Hepatocyte (in vitro differentiated cells): ENCODE measurements at regions not wholly inside any gene's neighbourhood (a gene's known extent, or its start where the extent isn't known, plus 50 kb on each side); places are given as distances from the start of the nearest gene placed in this dataset.

Experiments used
- DNase-seq: peaks from one replicate; pipeline ENCODE4 v3.0.0-alpha.2; 2016; ENCODE audit warnings: low spot score
- H2AFZ ChIP-seq: fragments of 200-600 bp; sonication (generic); 2 replicates; pipeline ENCODE4 v1.6.0; 2016; ENCODE audit warnings: antibody characterized with exemption, mild to moderate bottlenecking
- H3K27ac ChIP-seq: fragments of 200-600 bp; sonication (generic); 2 replicates; pipeline ENCODE4 v1.5.1; 2016; ENCODE audit warnings: mild to moderate bottlenecking
- H3K27me3 ChIP-seq: fragments of 200-600 bp; sonication (generic); 2 replicates; pipeline ENCODE4 v1.6.1; 2016
- H3K36me3 ChIP-seq: fragments of 200-600 bp; sonication (generic); replicated peaks from 2 replicates; pipeline ENCODE4 v1.5.1; 2016; ENCODE audit warnings: low read depth; ENCODE audit not compliant: insufficient read depth
- H3K4me1 ChIP-seq: fragments of 200-600 bp; sonication (generic); 2 replicates; pipeline ENCODE4 v1.5.1; 2016; ENCODE audit warnings: mild to moderate bottlenecking, moderate library complexity; ENCODE audit not compliant: insufficient read depth
- H3K4me2 ChIP-seq: fragments of 200-600 bp; sonication (generic); 2 replicates; pipeline ENCODE4 v1.6.0; 2016
- H3K4me3 ChIP-seq: fragments of 200-600 bp; sonication (generic); 2 replicates; pipeline ENCODE4 v1.5.1; 2016; ENCODE audit warnings: mild to moderate bottlenecking
- H3K79me2 ChIP-seq: fragments of 200-600 bp; sonication (generic); 2 replicates; pipeline ENCODE4 v1.6.0; 2017; ENCODE audit warnings: mild to moderate bottlenecking
- H3K9me2 ChIP-seq: fragments of 200-600 bp; sonication (generic); replicated peaks from 2 replicates; pipeline ENCODE4 v1.6.0; 2017; ENCODE audit warnings: mild to moderate bottlenecking; ENCODE audit not compliant: insufficient read depth
- H3K9me3 ChIP-seq: fragments of 200-600 bp; sonication (generic); 2 replicates; pipeline ENCODE4 v1.5.1; 2016; ENCODE audit warnings: low read depth, mild to moderate bottlenecking
- H4K20me1 ChIP-seq: fragments of 200-600 bp; sonication (generic); 2 replicates; pipeline ENCODE4 v1.6.0; 2016; ENCODE audit warnings: mild to moderate bottlenecking; ENCODE audit not compliant: insufficient read depth, poor library complexity, severe bottlenecking
- CTCF ChIP-seq: fragments of 200-600 bp; sonication (generic); IDR thresholded peaks from 2 replicates; pipeline ENCODE4 v1.5.1; 2016; ENCODE audit warnings: antibody characterized with exemption, mild to moderate bottlenecking; ENCODE audit not compliant: poor library complexity
- EZH2 ChIP-seq: fragments of 200-600 bp; sonication (generic); IDR thresholded peaks from 2 replicates; pipeline ENCODE4 v1.6.1; 2016; ENCODE audit warnings: antibody characterized with exemption, mild to moderate bottlenecking, borderline replicate concordance
- EZH2phosphoT487 ChIP-seq: fragments of 200-600 bp; sonication (generic); IDR thresholded peaks from one replicate; pipeline ENCODE4 v1.6.1; 2018; ENCODE audit warnings: antibody characterized with exemption, mild to moderate bottlenecking, low read depth, moderate library complexity; ENCODE audit not compliant: unreplicated experiment, severe bottlenecking
- WGBS: methylation state at CpG from one replicate; pipeline ENCODE4 v1.1.6; 2016; ENCODE audit warnings: low lambda C conversion rate; ENCODE audit errors: missing lambda C conversion rate; 5-methylcytosine and 5-hydroxymethylcytosine counted together

- Histone ChIP-seq H4K20me1 (no peaks in the 10 kb centered on the region), H3K9me2 (no peaks in the 10 kb centered on the region), H2AFZ (no peak overlapping the region), H3K79me2 (no peaks in the 10 kb centered on the region), H3K27ac (no peak overlapping the region), H3K4me1 (no peaks in the 10 kb centered on the region), H3K4me3 (no peak overlapping the region), H3K36me3 (no peaks in the 10 kb centered on the region), H3K9me3 (no peaks in the 10 kb centered on the region), H3K4me2 (no peak overlapping the region), H3K27me3 (no peaks in the 10 kb centered on the region)
- no peak for DNase-seq
- TF ChIP-seq EZH2phosphoT487 (no peak), CTCF (no peak), EZH2 (no peak)
- 80% methylated on average over 6 of the region's 6 CpGs for WGBS
These were observed 137.6 kb downstream of the COPS8 start for GRCh38 chr2:237223201-237223861.

GRCh38 chr2:237227190-237227589, 141.5 kb downstream of the COPS8 start:
- Histone ChIP-seq H3K27me3 (no peaks in the 10 kb centered on the region), H3K79me2 (no peaks in the 10 kb centered on the region), H3K4me3 (no peak overlapping the region), H3K9me3 (no peaks in the 10 kb centered on the region), H2AFZ (no peak overlapping the region), H3K4me2 (no peak overlapping the region), H3K9me2 (no peaks in the 10 kb centered on the region), H3K36me3 (no peaks in the 10 kb centered on the region), H3K4me1 (no peaks in the 10 kb centered on the region), H4K20me1 (no peaks in the 10 kb centered on the region), H3K27ac (no peak overlapping the region)
- WGBS: 100% methylated on average over 2 of the region's 2 CpGs
- no peak for TF ChIP-seq EZH2phosphoT487
- DNase-seq: no peak

GRCh38 chr2:237227592-237228280, 142.0 kb downstream of the COPS8 start:
- WGBS: 75% methylated on average over 7 of the region's 7 CpGs
- H3K4me2 ChIP-seq: no peak overlapping the region
- peak overlapping the region; percentile 43 for H3K27ac ChIP-seq

More at GRCh38 chr2:237227592-237228280, 142.0 kb downstream of the COPS8 start:
- Histone ChIP-seq H3K9me3 (no peaks in the 10 kb centered on the region), H2AFZ (no peak overlapping the region), H3K27me3 (no peaks in the 10 kb centered on the region), H3K79me2 (no peaks in the 10 kb centered on the region), H3K9me2 (no peaks in the 10 kb centered on the region), H4K20me1 (no peaks in the 10 kb centered on the region), H3K4me3 (no peak overlapping the region), H3K4me1 (no peaks in the 10 kb centered on the region), H3K36me3 (no peaks in the 10 kb centered on the region)
- no peak for DNase-seq
- no peak for TF ChIP-seq EZH2
- TF ChIP-seq EZH2phosphoT487: no peak
- TF ChIP-seq CTCF: no peak
